Cardiac muscle cell (in vitro differentiated cells and primary cell): ENCODE measurements at regions not wholly inside any gene's neighbourhood (a gene's known extent, or its start where the extent isn't known, plus 50 kb on each side); places are given as distances from the start of the nearest gene placed in this dataset.
A peak's percentile ranks its signal among the peaks of the same experiment; 100 is the strongest.
"Not testable (repeated sequence)": the region's sequence is repeated elsewhere in the genome, so short reads cannot be mapped to it uniquely, and the experiment has no call there.

Source experiments
- DNase-seq, 2 donors: peaks; one replicate each; pipeline versions ENCODE4 v3.0.0 to v3.0.0-alpha.2; 2010 to 2017; ENCODE audit warnings: low read depth in 1 of 2, low spot score in 1 of 2
- H3K27ac ChIP-seq: fragments of 200-600 bp; sonication (generic); 2 replicates; pipeline ENCODE4 v1.5.1; 2016
- H3K27me3 ChIP-seq: fragments of 200-600 bp; sonication (generic); 2 replicates; pipeline ENCODE4 v1.6.0; 2016; ENCODE audit warnings: control low read depth
- H3K36me3 ChIP-seq: fragments of 200-600 bp; sonication (generic); 2 replicates; pipeline ENCODE4 v1.5.1; 2016; ENCODE audit warnings: control low read depth
- H3K4me1 ChIP-seq: fragments of 200-600 bp; sonication (generic); 2 replicates; pipeline ENCODE4 v1.8.1; 2017; ENCODE audit warnings: low read depth, mild to moderate bottlenecking, mixed run types
- H3K4me3 ChIP-seq: fragments of 200-600 bp; sonication (generic); 2 replicates; pipeline ENCODE4 v1.5.1; 2016; ENCODE audit warnings: mild to moderate bottlenecking
- H3K9me3 ChIP-seq: fragments of 200-600 bp; sonication (generic); 2 replicates; pipeline ENCODE4 v1.5.1; 2017; ENCODE audit warnings: low read depth, mild to moderate bottlenecking, control low read depth
- TF ChIP-seq, protein P1 (sequence below): IDR thresholded peaks from 2 replicates; pipeline ENCODE4 v1.5.1; 2012; ENCODE audit warnings: low read depth, mild to moderate bottlenecking, low read length

DNA sequence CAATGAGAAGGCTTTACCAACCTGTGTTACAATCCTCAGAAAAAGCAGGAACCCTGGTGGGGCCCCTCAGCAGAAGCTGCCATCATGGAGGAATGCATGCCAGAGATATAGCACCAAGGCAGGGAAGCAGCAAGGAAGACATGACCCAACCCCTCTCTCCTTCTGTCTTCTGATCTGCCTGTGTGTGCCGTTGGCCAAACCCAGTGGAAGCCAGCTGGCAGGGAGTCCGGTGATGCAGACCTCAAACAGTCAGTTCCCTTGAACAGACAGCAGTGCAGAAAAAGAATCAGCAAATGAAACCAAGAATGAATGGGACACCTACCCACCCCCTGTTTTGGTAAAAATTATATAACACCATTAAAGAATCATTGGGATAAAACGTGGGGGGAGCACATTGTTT is 234.2 kb downstream of the ZNF608 start:
- H3K36me3 ChIP-seq: no peaks in the 10 kb centered on the region
- H3K4me1 ChIP-seq: peaks cover 12% of the 10 kb centered on the region
- H3K9me3 ChIP-seq: no peaks in the 10 kb centered on the region
- peak in 1 of 2 donors; percentile 13 for DNase-seq
- no peak overlapping the region for H3K4me3 ChIP-seq
- H3K27me3 ChIP-seq: no peaks in the 10 kb centered on the region
- no peak overlapping the region for H3K27ac ChIP-seq
- TF ChIP-seq, protein P1, sequence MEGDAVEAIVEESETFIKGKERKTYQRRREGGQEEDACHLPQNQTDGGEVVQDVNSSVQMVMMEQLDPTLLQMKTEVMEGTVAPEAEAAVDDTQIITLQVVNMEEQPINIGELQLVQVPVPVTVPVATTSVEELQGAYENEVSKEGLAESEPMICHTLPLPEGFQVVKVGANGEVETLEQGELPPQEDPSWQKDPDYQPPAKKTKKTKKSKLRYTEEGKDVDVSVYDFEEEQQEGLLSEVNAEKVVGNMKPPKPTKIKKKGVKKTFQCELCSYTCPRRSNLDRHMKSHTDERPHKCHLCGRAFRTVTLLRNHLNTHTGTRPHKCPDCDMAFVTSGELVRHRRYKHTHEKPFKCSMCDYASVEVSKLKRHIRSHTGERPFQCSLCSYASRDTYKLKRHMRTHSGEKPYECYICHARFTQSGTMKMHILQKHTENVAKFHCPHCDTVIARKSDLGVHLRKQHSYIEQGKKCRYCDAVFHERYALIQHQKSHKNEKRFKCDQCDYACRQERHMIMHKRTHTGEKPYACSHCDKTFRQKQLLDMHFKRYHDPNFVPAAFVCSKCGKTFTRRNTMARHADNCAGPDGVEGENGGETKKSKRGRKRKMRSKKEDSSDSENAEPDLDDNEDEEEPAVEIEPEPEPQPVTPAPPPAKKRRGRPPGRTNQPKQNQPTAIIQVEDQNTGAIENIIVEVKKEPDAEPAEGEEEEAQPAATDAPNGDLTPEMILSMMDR: no peak

DNA sequence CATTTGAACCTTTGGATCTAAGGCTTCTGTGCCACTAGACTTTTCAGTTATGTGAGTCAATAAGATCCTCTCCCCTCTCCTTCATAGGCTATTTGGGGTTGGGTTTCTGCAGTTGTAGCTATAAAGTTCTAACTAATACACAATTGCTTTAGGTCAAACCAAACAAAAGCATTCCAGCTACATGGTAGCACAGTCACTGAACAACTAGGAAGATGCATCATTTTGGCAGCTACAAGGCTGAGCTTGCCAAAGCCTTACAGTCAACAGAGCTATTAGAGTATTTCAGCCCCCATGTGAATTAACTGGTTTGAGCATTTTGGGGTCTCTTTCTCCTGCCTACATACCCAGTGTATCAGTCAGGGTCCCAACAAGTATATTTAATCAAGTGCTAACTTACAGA is 234.6 kb downstream of the ZNF608 start:
- TF ChIP-seq, protein P1: no peak
- no peak for DNase-seq

DNA sequence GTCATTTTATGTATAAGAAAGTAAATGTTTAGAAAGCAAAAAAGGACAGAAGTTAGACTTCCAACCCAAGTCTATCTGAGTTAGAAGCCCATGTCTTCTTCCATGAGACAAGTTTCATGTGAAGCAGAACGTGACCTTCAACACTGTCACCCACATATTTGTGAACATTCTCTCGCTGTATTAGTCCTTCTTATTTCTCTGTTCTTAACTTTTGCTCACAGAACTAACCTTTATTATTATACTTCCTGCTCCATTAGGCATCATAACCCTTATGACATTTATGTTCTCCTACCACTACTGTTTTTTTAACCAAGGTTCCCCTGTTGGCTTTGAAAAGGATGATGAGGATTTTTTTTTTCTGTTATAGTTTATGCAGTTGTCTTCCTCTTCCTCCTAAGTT is 238.8 kb downstream of the ZNF608 start:
- no peak for DNase-seq
- no peaks in the 10 kb centered on the region for H3K27me3 ChIP-seq
- TF ChIP-seq, protein P1: no peak
- no peaks in the 10 kb centered on the region for H3K36me3 ChIP-seq
- H3K4me3 ChIP-seq: no peak overlapping the region
- no peaks in the 10 kb centered on the region for H3K9me3 ChIP-seq
- H3K27ac ChIP-seq: no peak overlapping the region
- peaks cover 13% of the 10 kb centered on the region for H3K4me1 ChIP-seq

More for the DNA sequence above, 234.6 kb downstream of the ZNF608 start:
- Histone ChIP-seq H3K36me3 (no peaks in the 10 kb centered on the region), H3K4me3 (no peak overlapping the region), H3K9me3 (no peaks in the 10 kb centered on the region), H3K27ac (no peak overlapping the region), H3K27me3 (no peaks in the 10 kb centered on the region), H3K4me1 (peaks cover 12% of the 10 kb centered on the region)

DNA sequence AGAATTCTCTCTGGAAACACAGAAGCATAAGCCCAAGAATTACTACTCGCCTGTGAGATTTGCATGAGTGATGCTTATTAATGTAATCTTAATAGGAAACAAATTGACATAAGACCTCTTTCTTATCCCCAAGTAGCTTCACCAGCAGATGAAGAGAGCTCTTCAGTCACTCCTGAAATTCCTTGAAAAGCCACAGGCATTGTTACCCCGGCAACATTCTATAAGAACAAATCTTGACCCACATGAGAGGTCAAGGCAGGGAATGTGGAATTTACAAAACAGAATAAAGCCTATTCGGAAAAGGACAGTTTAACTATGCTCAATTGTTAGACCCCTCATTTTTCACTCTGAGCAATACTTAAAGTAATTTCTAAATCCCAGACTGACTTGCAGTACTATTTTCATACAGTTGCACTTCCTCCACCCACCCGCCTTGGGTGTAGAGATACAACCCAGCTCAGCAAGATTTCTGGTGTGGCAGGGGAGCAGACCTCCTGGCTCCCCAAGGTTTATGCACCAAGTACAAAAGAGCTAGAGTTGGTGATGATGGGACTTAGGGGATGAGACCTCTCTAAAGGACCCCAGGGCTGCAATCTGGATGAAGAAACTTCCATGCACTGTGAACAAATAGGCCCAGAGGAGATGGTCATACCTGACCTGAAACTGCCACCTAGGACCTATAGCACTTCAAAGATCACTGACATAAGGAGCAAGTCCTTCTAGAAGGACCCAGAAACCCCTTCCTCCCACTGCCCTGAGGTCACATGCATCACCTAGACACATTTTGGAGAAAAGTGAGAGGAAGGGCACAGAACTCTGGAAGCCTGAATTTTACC is 242.1 kb downstream of the ZNF608 start:
- Histone ChIP-seq H3K36me3 (no peaks in the 10 kb centered on the region), H3K27ac (no peak overlapping the region), H3K4me1 (peaks cover 13% of the 10 kb centered on the region), H3K4me3 (no peak overlapping the region), H3K27me3 (no peaks in the 10 kb centered on the region), H3K9me3 (no peaks in the 10 kb centered on the region)
- TF ChIP-seq, protein P1: no peak
- DNase-seq: peak in 1 of 2 donors; percentile 26

DNA sequence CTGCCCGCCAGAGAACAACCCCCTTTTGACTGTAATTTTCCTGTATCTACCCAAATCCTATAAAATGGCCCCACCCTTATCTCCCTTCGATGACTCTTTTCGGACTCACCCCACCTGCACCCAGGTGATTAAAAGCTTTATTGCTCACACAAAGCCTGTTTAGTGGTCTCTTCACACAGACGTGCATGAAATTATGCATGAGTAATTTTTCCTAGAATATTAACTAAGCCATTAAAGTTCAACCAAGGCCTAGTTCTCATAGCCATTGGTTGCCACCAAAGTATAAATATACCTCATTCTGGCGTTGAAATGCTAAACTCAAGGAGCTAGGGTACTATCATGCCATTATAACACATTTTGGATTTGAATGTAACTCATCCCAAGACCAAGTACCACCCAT is 243.9 kb downstream of the ZNF608 start:
- Histone ChIP-seq H3K27me3 (no peaks in the 10 kb centered on the region), H3K4me3 (no peak overlapping the region), H3K4me1 (peaks cover 13% of the 10 kb centered on the region), H3K27ac (no peak overlapping the region), H3K9me3 (no peaks in the 10 kb centered on the region), H3K36me3 (no peaks in the 10 kb centered on the region)
- TF ChIP-seq, protein P1: no peak
- no peak for DNase-seq

DNA sequence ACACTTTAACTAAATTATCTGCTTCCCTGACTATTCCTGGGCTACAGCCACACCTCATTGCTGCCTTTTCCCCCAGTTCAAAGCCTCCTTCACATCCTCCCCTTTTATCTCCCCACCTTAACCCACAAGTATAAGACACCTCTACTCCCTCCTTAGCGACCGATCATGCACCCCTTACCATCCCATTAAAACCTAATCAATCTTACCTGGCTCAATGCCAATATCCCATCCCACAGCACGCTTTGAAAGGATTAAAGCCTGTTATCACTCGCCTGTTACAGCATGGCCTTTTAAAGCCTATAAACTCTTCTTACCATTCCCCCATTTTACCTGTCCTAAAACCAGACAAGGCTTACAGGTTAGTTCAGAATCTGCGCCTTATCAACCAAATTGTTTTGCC is 246.6 kb downstream of the ZNF608 start:
- not testable (repeated sequence) for H3K4me3 ChIP-seq, H3K27ac ChIP-seq, H3K9me3 ChIP-seq, H3K36me3 ChIP-seq, H3K4me1 ChIP-seq, H3K27me3 ChIP-seq, DNase-seq

DNA sequence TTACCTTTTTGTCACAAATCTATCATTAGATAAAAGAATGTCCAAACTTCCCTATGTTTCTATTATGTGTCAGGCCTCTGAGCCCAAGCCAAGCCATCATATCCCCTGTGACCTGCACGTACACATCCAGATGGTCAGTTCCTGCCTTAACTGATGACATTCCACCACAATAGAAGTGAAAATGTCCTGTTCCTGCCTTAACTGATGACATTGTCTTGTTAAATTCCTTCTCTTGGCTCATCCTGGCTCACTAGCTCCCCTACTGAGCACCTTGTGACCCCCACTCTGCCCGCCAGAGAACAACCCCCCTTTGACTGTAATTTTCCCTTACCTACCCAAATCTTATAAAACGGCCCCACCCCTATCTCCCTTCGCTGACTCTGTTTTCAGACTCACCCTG is 249.5 kb downstream of the ZNF608 start:
- H3K4me3 ChIP-seq, H3K4me1 ChIP-seq, H3K9me3 ChIP-seq, H3K27me3 ChIP-seq, DNase-seq, H3K36me3 ChIP-seq, H3K27ac ChIP-seq: not testable (repeated sequence)
